ENCODE measurements at regions not wholly inside any gene's neighbourhood (a gene's known extent, or its start where the extent isn't known, plus 50 kb on each side); places are given as distances from the start of the nearest gene placed in this dataset.

DNA sequence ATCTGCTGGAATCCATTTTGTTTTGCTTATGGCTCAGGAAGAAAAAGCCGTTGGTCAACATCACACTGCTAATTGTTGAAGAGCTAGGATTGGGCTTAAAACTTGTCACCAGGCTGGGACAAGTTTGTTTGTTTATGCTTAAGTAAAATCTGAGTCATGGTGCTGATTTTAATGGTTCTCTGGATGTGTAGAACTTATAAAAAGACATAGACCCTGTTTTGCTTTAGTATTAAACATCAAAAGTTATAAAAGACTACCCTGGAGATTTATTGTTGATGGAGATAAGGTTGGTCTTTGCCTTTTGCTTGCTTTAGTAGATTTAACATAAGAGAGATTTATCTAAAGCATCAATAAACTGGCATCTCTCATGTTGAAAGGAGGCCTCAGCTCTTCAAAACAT, 348.2 kb upstream of the GOLIM4 start:
- no peaks in the 10 kb centered on the region for H3K79me2 ChIP-seq (ENCODE audit: control insufficient read depth, insufficient read depth, low read length)
- H3K9me3 ChIP-seq (ENCODE audit: control insufficient read depth, low read depth, low read length), result no peaks in the 10 kb centered on the region
- H3K9ac ChIP-seq (ENCODE audit: control insufficient read depth, extremely low read depth, insufficient read depth, low read length), result no peak overlapping the region
- DNase-seq (ENCODE audit: low read depth, low spot score) (no peak), FAIRE-seq (no peak)
- no peaks in the 10 kb centered on the region for H3K36me3 ChIP-seq (ENCODE audit: control insufficient read depth in 2 of 2, extremely low read depth in 1 of 2, insufficient read depth in 2 of 2, low read length in 2 of 2)
- no peaks in the 10 kb centered on the region for H3K9me1 ChIP-seq (ENCODE audit: control insufficient read depth, extremely low read depth, insufficient read depth, low read length)
- H4K20me1 ChIP-seq (ENCODE audit: control insufficient read depth, extremely low read depth, insufficient read depth, low read length), result no peaks in the 10 kb centered on the region
- no peak overlapping the region for H3K4me3 ChIP-seq (ENCODE audit: control insufficient read depth in 2 of 3, extremely low read depth in 1 of 3, insufficient read depth in 2 of 3, low read depth in 1 of 3, low read length in 3 of 3)
- no peaks in the 10 kb centered on the region for H3K4me1 ChIP-seq (ENCODE audit: control insufficient read depth, extremely low read depth, insufficient read depth, low read length)
- H3K4me2 ChIP-seq (ENCODE audit: control insufficient read depth, extremely low read depth, insufficient read depth, low read depth, low read length), result no peak overlapping the region
- H2AFZ ChIP-seq (ENCODE audit: control insufficient read depth, low read length), result no peak overlapping the region
- H3K27ac ChIP-seq (ENCODE audit: control insufficient read depth, insufficient read depth, low read length), result no peak overlapping the region
- TF ChIP-seq, protein P1, sequence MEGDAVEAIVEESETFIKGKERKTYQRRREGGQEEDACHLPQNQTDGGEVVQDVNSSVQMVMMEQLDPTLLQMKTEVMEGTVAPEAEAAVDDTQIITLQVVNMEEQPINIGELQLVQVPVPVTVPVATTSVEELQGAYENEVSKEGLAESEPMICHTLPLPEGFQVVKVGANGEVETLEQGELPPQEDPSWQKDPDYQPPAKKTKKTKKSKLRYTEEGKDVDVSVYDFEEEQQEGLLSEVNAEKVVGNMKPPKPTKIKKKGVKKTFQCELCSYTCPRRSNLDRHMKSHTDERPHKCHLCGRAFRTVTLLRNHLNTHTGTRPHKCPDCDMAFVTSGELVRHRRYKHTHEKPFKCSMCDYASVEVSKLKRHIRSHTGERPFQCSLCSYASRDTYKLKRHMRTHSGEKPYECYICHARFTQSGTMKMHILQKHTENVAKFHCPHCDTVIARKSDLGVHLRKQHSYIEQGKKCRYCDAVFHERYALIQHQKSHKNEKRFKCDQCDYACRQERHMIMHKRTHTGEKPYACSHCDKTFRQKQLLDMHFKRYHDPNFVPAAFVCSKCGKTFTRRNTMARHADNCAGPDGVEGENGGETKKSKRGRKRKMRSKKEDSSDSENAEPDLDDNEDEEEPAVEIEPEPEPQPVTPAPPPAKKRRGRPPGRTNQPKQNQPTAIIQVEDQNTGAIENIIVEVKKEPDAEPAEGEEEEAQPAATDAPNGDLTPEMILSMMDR (optimal IDR thresholded peaks at IDR 0.05 in 1 of 3, IDR thresholded peaks at IDR 0.05 in 1 of 3, conservative IDR thresholded peaks at IDR 0.05 in 1 of 3; ENCODE audit: extremely low read depth in 1 of 3, insufficient read depth in 2 of 3, low read length in 3 of 3), result no peak
- no peak for TF ChIP-seq EZH2 (IDR thresholded peaks at IDR 0.05; ENCODE audit: low read length)
- dilution Hi-C loops (cut with MboI; ENCODE audit: extremely low pct_ligation_motif_present, low sequenced_read_pairs), result no loop called here
- no peaks in the 10 kb centered on the region for H3K27me3 ChIP-seq (ENCODE audit: control insufficient read depth, extremely low read depth, insufficient read depth, low read length)

DNA sequence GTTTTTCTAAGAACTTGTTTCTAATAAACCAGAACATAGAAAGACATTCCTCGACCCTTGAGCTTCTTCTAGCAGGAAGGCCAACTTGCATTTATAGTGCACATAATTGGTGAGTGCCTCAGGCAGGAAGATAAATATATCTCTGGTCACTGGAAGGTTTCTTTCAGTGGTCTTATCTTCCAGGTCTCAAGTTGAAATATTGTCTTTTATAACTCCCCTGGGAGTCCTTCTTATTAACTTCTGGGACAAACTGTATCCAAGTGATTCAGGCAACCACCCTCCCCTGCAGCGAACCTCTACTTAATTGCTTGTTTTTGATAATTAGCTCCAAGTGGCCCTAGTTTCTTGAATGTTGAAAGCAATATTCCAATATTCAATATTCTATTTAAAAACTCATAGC, 346.8 kb upstream of the GOLIM4 start:
- Histone ChIP-seq H3K9me1 (ENCODE audit: control insufficient read depth, extremely low read depth, insufficient read depth, low read length) (no peaks in the 10 kb centered on the region), H4K20me1 (ENCODE audit: control insufficient read depth, extremely low read depth, insufficient read depth, low read length) (no peaks in the 10 kb centered on the region), H3K27me3 (ENCODE audit: control insufficient read depth, extremely low read depth, insufficient read depth, low read length) (no peaks in the 10 kb centered on the region), H3K9ac (ENCODE audit: control insufficient read depth, extremely low read depth, insufficient read depth, low read length) (no peak overlapping the region), H3K36me3 (ENCODE audit: control insufficient read depth in 2 of 2, extremely low read depth in 1 of 2, insufficient read depth in 2 of 2, low read length in 2 of 2) (no peaks in the 10 kb centered on the region), H3K9me3 (ENCODE audit: control insufficient read depth, low read depth, low read length) (no peaks in the 10 kb centered on the region), H3K4me1 (ENCODE audit: control insufficient read depth, extremely low read depth, insufficient read depth, low read length) (no peaks in the 10 kb centered on the region), H3K4me3 (ENCODE audit: control insufficient read depth in 2 of 3, extremely low read depth in 1 of 3, insufficient read depth in 2 of 3, low read depth in 1 of 3, low read length in 3 of 3) (no peak overlapping the region), H3K4me2 (ENCODE audit: control insufficient read depth, extremely low read depth, insufficient read depth, low read depth, low read length) (no peak overlapping the region), H3K79me2 (ENCODE audit: control insufficient read depth, insufficient read depth, low read length) (no peaks in the 10 kb centered on the region), H2AFZ (ENCODE audit: control insufficient read depth, low read length) (no peak overlapping the region), H3K27ac (ENCODE audit: control insufficient read depth, insufficient read depth, low read length) (no peak overlapping the region)
- TF ChIP-seq, protein P1 (optimal IDR thresholded peaks at IDR 0.05 in 1 of 3, IDR thresholded peaks at IDR 0.05 in 1 of 3, conservative IDR thresholded peaks at IDR 0.05 in 1 of 3; ENCODE audit: extremely low read depth in 1 of 3, insufficient read depth in 2 of 3, low read length in 3 of 3), result no peak
- no peak for TF ChIP-seq EZH2 (IDR thresholded peaks at IDR 0.05; ENCODE audit: low read length)
- DNase-seq (ENCODE audit: low read depth, low spot score) (no peak), FAIRE-seq (no peak)
- dilution Hi-C loops (cut with MboI; ENCODE audit: extremely low pct_ligation_motif_present, low sequenced_read_pairs), result no loop called here

Measured in keratinocyte (primary cell).